ENCODE measurements at regions not wholly inside any gene's neighbourhood (a gene's known extent, or its start where the extent isn't known, plus 50 kb on each side); places are given as distances from the start of the nearest gene placed in this dataset.

DNA sequence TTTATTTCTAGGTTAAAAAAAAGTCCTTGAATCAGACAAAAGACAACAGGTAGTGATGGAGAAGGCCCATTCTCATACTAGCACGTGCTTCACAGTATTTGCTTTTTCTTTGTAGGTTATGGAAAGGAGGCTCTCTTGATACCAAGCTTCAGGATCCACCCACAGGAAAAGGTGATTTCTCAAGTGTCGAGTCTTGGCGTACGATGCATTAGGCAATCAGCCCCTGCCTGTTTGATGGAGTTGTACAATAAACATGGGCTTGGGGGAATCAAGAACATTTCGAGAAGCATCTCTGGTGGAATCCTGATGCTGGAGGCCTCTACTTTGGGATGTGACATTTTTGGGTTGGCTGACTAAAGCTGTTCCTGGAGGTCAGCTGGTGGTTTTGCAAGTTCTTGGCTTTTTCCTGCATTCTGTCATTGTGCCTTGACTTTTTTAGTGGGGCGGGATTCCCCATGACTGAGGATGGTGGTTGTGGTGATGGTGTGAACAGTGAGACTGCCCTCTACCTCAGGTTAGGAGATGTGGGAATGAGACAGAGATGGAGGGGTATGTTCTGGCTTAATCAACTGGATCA, 231.5 kb upstream of the SPRED2 start:
- H3K4me3 Mint-ChIP-seq, result no peak overlapping the region
- H3K27me3 Mint-ChIP-seq (ENCODE audit: low read depth), result peaks cover 8% of the 10 kb centered on the region
- H3K27ac Mint-ChIP-seq, result no peak overlapping the region
- H3K9me3 Mint-ChIP-seq, result peaks cover 3% of the 10 kb centered on the region
- H3K4me1 Mint-ChIP-seq (ENCODE audit: low read depth), result peaks cover 8% of the 10 kb centered on the region
- no peaks in the 10 kb centered on the region for H3K36me3 Mint-ChIP-seq (ENCODE audit: low read depth)
- no peak for DNase-seq (ENCODE audit: low spot score)

- no peak overlapping the region for H3K27ac Mint-ChIP-seq
- DNase-seq (ENCODE audit: low spot score), result no peak
- H3K27me3 Mint-ChIP-seq (ENCODE audit: low read depth), result peaks cover 8% of the 10 kb centered on the region
- peaks cover 8% of the 10 kb centered on the region for H3K4me1 Mint-ChIP-seq (ENCODE audit: low read depth)
- H3K36me3 Mint-ChIP-seq (ENCODE audit: low read depth), result no peaks in the 10 kb centered on the region
- no peaks in the 10 kb centered on the region for H3K9me3 Mint-ChIP-seq
- no peak overlapping the region for H3K4me3 Mint-ChIP-seq
These were observed 230.4 kb upstream of the SPRED2 start for GRCh38 chr2:65662654-65663432.

GRCh38 chr2:65661980-65662653, 229.7 kb upstream of the SPRED2 start:
- no peaks in the 10 kb centered on the region for H3K9me3 Mint-ChIP-seq
- peaks cover 11% of the 10 kb centered on the region for H3K27me3 Mint-ChIP-seq (ENCODE audit: low read depth)
- no peaks in the 10 kb centered on the region for H3K36me3 Mint-ChIP-seq (ENCODE audit: low read depth)
- no peak for DNase-seq (ENCODE audit: low spot score)
- no peak overlapping the region for H3K4me3 Mint-ChIP-seq
- no peak overlapping the region for H3K27ac Mint-ChIP-seq
- peaks cover 8% of the 10 kb centered on the region for H3K4me1 Mint-ChIP-seq (ENCODE audit: low read depth)

GRCh38 chr2:65660340-65660739, 227.9 kb upstream of the SPRED2 start:
- Mint-ChIP-seq H3K27me3 (ENCODE audit: low read depth) (peaks cover 14% of the 10 kb centered on the region), H3K27ac (no peak overlapping the region), H3K4me3 (no peak overlapping the region), H3K4me1 (ENCODE audit: low read depth) (no peaks in the 10 kb centered on the region), H3K36me3 (ENCODE audit: low read depth) (no peaks in the 10 kb centered on the region), H3K9me3 (no peaks in the 10 kb centered on the region)
- DNase-seq (ENCODE audit: low spot score), result no peak

DNA sequence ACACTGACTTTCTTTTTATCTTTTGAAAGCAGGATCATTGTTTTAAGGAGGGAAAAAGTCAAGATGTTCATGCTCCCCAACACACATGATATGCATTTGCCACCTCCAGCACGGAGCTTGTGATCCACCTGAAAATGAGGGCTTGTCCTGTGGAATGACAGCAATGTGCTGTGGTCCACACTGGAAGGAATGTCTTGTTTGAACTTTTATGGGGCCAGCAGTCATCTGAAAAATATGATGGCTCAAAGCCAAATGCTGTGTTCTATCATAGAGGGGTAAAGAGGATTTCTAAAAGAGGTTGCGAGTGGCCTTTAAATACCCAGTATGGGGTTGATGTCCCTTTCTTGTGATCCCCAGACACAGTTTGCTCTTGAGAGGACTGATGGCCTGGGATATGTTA, 226.5 kb upstream of the SPRED2 start:
- Mint-ChIP-seq H3K9me3 (no peaks in the 10 kb centered on the region), H3K36me3 (ENCODE audit: low read depth) (no peaks in the 10 kb centered on the region), H3K4me1 (ENCODE audit: low read depth) (no peaks in the 10 kb centered on the region), H3K27ac (no peak overlapping the region), H3K4me3 (no peak overlapping the region), H3K27me3 (ENCODE audit: low read depth) (peaks cover 14% of the 10 kb centered on the region)
- DNase-seq (ENCODE audit: low spot score), result no peak

DNA sequence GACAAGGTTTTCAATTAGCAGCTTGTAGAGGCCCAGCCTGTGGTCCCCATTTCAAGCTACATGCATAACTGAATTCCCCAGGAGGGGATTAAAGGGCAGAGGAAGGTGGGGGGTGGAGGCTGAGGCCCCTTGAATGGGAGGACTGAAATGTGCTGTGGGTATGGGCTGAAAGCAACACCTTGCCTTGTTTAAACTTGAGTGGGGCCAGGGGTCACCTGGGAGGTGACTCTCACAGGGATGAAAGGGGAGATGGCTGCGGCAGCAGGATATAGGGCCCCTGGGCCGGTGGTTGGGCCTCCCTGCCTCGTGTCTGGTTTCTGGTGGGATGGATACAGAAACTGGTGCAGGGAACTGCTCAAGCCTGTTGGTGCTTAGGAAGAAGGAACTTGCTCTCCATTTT, 225.9 kb upstream of the SPRED2 start:
- Mint-ChIP-seq H3K9me3 (no peaks in the 10 kb centered on the region), H3K4me1 (ENCODE audit: low read depth) (no peaks in the 10 kb centered on the region), H3K36me3 (ENCODE audit: low read depth) (no peaks in the 10 kb centered on the region), H3K27ac (no peak overlapping the region), H3K4me3 (no peak overlapping the region), H3K27me3 (ENCODE audit: low read depth) (peaks cover 15% of the 10 kb centered on the region)
- no peak for DNase-seq (ENCODE audit: low spot score)

DNA sequence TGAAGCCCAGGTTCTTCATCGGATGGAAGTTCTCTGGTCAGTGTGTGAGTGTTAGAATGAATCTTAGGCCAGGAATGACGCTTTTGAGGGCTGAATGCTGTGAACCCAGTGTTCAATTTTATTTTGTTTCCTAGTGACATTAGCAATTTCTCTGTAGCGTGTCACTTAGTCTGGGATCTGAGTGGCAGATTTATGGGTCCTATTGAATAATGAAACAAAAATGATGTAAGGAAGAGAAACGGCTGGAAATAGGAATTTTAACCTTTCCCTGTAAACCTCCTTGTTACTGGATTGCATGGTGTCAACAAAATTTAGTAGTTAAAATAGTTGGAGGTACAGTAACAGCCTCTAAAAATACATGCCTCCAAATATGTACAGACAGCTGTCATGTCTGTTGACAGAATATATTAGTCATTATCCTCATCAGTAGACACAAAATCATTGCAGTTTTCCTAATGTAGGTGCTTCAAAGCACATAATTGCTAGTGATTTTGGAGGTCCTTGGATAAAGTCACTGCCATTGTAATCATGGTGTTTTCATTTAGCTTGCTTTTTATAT, 223.8 kb upstream of the SPRED2 start:
- Mint-ChIP-seq H3K4me1 (ENCODE audit: low read depth) (no peaks in the 10 kb centered on the region), H3K9me3 (no peaks in the 10 kb centered on the region), H3K4me3 (no peak overlapping the region), H3K27me3 (ENCODE audit: low read depth) (peaks cover 8% of the 10 kb centered on the region), H3K27ac (no peak overlapping the region), H3K36me3 (ENCODE audit: low read depth) (no peaks in the 10 kb centered on the region)
- no peak for DNase-seq (ENCODE audit: low spot score)

GRCh38 chr2:65655000-65655399, 222.6 kb upstream of the SPRED2 start:
- Mint-ChIP-seq H3K9me3 (no peaks in the 10 kb centered on the region), H3K4me3 (no peak overlapping the region), H3K27ac (no peak overlapping the region), H3K27me3 (ENCODE audit: low read depth) (peaks cover 11% of the 10 kb centered on the region), H3K36me3 (ENCODE audit: low read depth) (no peaks in the 10 kb centered on the region), H3K4me1 (ENCODE audit: low read depth) (no peaks in the 10 kb centered on the region)
- DNase-seq (ENCODE audit: low spot score), result no peak

- Mint-ChIP-seq H3K9me3 (no peaks in the 10 kb centered on the region), H3K36me3 (ENCODE audit: low read depth) (no peaks in the 10 kb centered on the region), H3K4me3 (no peak overlapping the region), H3K27ac (no peak overlapping the region), H3K4me1 (ENCODE audit: low read depth) (no peaks in the 10 kb centered on the region), H3K27me3 (ENCODE audit: low read depth) (peaks cover 11% of the 10 kb centered on the region)
- no peak for DNase-seq (ENCODE audit: low spot score)
These were observed 222.1 kb upstream of the SPRED2 start for GRCh38 chr2:65654496-65654895.

GRCh38 chr2:65652066-65652465, 219.7 kb upstream of the SPRED2 start:
- DNase-seq (ENCODE audit: low spot score), result no peak
- no peak overlapping the region for H3K4me3 Mint-ChIP-seq
- peaks cover 9% of the 10 kb centered on the region for H3K27me3 Mint-ChIP-seq (ENCODE audit: low read depth)
- H3K9me3 Mint-ChIP-seq, result no peaks in the 10 kb centered on the region
- no peaks in the 10 kb centered on the region for H3K4me1 Mint-ChIP-seq (ENCODE audit: low read depth)
- no peaks in the 10 kb centered on the region for H3K36me3 Mint-ChIP-seq (ENCODE audit: low read depth)
- no peak overlapping the region for H3K27ac Mint-ChIP-seq

- H3K36me3 Mint-ChIP-seq (ENCODE audit: low read depth), result no peaks in the 10 kb centered on the region
- H3K27ac Mint-ChIP-seq, result no peak overlapping the region
- no peaks in the 10 kb centered on the region for H3K4me1 Mint-ChIP-seq (ENCODE audit: low read depth)
- no peak overlapping the region for H3K4me3 Mint-ChIP-seq
- no peak for DNase-seq (ENCODE audit: low spot score)
- no peaks in the 10 kb centered on the region for H3K9me3 Mint-ChIP-seq
- peaks cover 6% of the 10 kb centered on the region for H3K27me3 Mint-ChIP-seq (ENCODE audit: low read depth)
These were observed 217.6 kb upstream of the SPRED2 start for GRCh38 chr2:65649811-65650589.

DNA sequence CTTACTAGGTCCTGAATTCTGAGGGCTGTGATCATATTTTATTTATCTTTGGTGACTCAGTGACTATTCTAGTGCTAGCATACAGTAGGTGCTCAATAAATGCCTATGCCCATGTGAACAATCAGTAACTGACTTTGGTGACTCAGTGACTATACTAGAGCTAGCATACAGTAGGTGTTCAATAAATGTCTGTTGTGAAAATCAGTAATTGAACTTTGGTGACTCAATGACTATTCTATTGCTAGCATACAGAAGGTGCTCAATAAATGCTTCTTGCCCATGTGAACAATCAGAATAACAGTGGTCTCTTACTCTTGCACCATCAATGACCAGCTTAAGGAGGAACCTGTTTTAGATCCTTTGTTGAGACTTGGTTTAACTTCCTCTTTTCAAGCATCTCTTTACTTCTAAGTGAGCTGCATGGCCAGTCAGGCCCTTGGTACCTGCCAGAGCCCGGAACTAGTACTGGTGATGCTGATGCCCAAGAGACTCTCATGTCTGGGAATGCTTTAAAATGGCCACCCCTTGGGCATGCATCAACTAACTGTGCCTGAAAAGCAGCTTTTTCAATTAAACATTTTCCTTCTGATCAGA, 214.9 kb upstream of the SPRED2 start:
- H3K27me3 Mint-ChIP-seq (ENCODE audit: low read depth), result peaks cover 3% of the 10 kb centered on the region
- no peak for DNase-seq (ENCODE audit: low spot score)
- H3K4me3 Mint-ChIP-seq, result no peak overlapping the region
- no peak overlapping the region for H3K27ac Mint-ChIP-seq
- H3K36me3 Mint-ChIP-seq (ENCODE audit: low read depth), result no peaks in the 10 kb centered on the region
- no peaks in the 10 kb centered on the region for H3K9me3 Mint-ChIP-seq
- H3K4me1 Mint-ChIP-seq (ENCODE audit: low read depth), result no peaks in the 10 kb centered on the region

DNA sequence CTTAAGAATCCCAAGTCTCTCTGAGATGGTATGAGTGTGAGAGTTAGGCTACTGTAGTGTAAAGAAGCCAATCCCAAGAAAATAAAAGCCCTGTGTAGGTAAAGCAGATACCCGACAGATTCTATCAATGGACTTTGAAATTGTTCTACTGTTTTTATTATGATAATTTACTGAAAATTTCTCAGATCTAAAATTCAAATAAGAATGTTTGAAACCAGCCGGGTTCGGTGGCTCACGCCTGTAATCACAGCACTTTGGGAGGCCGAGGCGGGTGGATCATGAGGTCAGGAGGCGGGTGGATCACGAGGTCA, 208.3 kb upstream of the SPRED2 start:
- no peak overlapping the region for H3K4me3 Mint-ChIP-seq
- H3K36me3 Mint-ChIP-seq (ENCODE audit: low read depth), result no peaks in the 10 kb centered on the region
- peaks cover 4% of the 10 kb centered on the region for H3K27me3 Mint-ChIP-seq (ENCODE audit: low read depth)
- H3K9me3 Mint-ChIP-seq, result no peaks in the 10 kb centered on the region
- no peak overlapping the region for H3K27ac Mint-ChIP-seq
- peaks cover 2% of the 10 kb centered on the region for H3K4me1 Mint-ChIP-seq (ENCODE audit: low read depth)
- no peak for DNase-seq (ENCODE audit: low spot score)

Data from T-helper 2 cell treated with Interferon-gamma antibody and Interleukin-4, amounts not matched to agents 5 μg/mL and 100 μg/mL, for 36 hours (primary cell).